GM06990 (cell line): ENCODE measurements at regions not wholly inside any gene's neighbourhood (a gene's known extent, or its start where the extent isn't known, plus 50 kb on each side); places are given as distances from the start of the nearest gene placed in this dataset.

Experiments used
- DNase-seq: peaks from one replicate; pipeline ENCODE4 v3.0.0-alpha.2; 2011; ENCODE audit not compliant: insufficient read length; ENCODE audit errors: extremely low read depth
- H3K27me3 ChIP-seq: replicated peaks from 2 replicates; pipeline ENCODE4 v1.6.0; 2011; ENCODE audit warnings: low read length; ENCODE audit not compliant: control insufficient read depth, insufficient read depth
- H3K36me3 ChIP-seq: 2 replicates; pipeline ENCODE4 v1.5.1; 2011; ENCODE audit warnings: low read length; ENCODE audit not compliant: control insufficient read depth, insufficient read depth
- H3K4me3 ChIP-seq: replicated peaks from 2 replicates; pipeline ENCODE4 v1.5.1; 2011; ENCODE audit warnings: low read depth, mild to moderate bottlenecking, control low read depth, low read length
- TF ChIP-seq, protein P1 (sequence below): IDR thresholded peaks from 2 replicates; pipeline ENCODE4 v1.5.1; 2011; ENCODE audit warnings: low read length, control low read depth, mild to moderate bottlenecking, inconsistent platforms; ENCODE audit not compliant: insufficient read depth, poor library complexity, severe bottlenecking

DNA sequence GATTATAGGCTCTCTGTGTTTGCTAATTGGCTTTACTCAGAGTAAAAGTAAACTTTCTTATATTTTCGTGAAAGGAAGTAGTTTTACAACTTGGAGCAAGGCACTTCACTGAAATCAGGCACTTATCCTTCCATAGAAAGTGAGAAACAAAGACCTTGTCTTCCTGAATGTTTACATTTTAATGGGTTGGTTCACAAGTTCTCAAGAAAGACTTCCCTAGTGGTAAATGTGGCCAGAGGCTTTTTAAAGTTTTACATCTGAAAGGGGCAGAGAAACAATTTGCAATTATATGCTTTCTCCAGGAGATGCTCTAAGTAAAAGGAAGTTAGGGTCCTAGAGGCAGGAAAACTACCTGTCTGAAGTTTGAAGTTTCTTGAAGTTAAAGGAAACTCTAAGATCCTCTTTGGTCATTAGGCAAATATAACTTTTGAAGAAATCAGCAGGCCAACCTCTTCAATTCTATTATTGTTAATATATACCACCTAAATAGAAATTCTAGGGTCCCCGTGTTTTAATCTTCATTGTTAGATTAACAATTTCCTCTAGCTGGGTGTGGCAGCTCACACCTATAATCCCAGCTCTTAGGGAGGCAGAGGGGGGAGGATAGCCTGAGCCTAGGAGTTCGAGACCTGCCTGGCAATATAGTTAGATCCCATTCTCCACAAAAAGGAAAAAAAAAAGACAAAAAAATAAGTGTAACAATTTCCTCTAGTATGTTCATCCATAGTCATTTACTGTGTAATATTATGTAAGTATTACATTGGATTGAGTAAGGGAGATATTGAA is 644.9 kb upstream of the FOXG1 start:
- no peak overlapping the region for H3K4me3 ChIP-seq
- no peaks in the 10 kb centered on the region for H3K36me3 ChIP-seq
- TF ChIP-seq, protein P1, sequence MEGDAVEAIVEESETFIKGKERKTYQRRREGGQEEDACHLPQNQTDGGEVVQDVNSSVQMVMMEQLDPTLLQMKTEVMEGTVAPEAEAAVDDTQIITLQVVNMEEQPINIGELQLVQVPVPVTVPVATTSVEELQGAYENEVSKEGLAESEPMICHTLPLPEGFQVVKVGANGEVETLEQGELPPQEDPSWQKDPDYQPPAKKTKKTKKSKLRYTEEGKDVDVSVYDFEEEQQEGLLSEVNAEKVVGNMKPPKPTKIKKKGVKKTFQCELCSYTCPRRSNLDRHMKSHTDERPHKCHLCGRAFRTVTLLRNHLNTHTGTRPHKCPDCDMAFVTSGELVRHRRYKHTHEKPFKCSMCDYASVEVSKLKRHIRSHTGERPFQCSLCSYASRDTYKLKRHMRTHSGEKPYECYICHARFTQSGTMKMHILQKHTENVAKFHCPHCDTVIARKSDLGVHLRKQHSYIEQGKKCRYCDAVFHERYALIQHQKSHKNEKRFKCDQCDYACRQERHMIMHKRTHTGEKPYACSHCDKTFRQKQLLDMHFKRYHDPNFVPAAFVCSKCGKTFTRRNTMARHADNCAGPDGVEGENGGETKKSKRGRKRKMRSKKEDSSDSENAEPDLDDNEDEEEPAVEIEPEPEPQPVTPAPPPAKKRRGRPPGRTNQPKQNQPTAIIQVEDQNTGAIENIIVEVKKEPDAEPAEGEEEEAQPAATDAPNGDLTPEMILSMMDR, result no peak
- no peak for DNase-seq
- H3K27me3 ChIP-seq, result no peaks in the 10 kb centered on the region

DNA sequence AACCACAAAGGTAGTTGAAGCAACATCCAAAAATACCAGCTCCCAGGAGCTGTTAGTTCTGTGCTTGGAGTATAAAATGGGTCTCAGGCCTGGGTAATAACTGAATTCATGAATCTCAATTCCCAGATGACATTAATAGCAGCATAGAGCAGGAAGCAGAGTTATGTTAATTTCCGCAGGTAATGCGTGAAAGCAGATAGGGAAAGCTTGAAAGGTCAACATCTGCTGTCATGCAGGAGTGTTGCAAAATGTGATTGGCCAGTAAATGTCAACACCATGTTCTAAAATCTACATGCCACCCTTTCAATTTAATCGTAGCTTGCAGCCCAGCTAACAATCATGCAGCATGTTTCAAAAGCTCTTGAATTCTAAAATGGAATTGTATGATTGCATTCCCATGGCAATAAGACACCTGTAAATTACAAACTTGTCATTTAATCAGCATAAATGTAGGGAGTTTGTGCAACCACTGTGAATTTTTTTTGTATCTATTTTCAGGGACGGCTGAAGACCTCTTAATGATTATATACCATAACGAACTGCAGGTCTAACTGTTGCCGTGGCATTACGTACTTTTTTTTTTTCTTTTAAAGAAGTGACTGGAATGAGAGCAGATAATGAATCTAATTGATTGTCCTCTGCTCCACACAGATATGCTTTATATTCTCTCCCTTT is 635.8 kb upstream of the FOXG1 start:
- no peak for DNase-seq
- H3K36me3 ChIP-seq, result no peaks in the 10 kb centered on the region
- no peak overlapping the region for H3K4me3 ChIP-seq
- TF ChIP-seq, protein P1, result no peak
- no peaks in the 10 kb centered on the region for H3K27me3 ChIP-seq

DNA sequence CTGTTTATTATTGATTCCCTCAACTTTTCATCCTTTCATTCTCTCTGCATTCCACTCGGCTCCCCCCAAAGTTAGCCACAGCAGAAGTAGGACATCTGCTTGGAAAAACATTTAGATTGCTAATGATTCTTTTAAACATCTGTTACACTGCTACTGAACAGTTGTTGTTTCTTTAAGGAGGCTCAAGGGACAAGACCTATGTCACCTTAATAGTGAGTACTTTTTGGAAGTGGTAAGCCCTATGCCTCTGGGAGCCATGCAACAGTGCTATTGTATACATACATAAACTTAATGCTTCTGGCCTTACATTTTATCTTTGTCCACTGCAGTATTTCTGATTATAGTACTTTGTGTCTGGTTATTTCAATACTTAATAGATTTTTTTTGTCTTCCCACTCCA is 628.2 kb upstream of the FOXG1 start:
- no peak overlapping the region for H3K4me3 ChIP-seq
- H3K36me3 ChIP-seq, result no peaks in the 10 kb centered on the region
- TF ChIP-seq, protein P1, result no peak
- no peaks in the 10 kb centered on the region for H3K27me3 ChIP-seq
- no peak for DNase-seq

DNA sequence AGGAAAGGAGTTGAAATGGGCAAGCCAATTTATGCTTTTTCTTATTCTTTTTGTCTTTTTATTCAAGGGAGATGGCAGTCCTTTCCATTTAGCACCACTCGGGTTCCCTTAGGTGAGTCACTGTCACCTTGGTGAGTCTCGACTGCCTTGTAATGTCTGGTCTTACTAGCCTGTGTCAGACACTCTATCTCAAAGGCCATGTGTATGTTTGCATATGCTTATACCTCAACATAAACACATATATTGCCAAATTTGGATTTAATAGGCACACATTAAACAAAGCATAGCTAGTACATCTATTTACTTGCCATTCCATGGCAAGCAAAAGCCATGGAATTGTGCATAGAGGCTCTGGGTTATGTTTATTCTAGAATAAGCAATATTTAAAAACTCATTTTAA is 624.9 kb upstream of the FOXG1 start:
- TF ChIP-seq, protein P1, result no peak
- Histone ChIP-seq H3K36me3 (no peaks in the 10 kb centered on the region), H3K27me3 (no peaks in the 10 kb centered on the region), H3K4me3 (no peak overlapping the region)
- no peak for DNase-seq

DNA sequence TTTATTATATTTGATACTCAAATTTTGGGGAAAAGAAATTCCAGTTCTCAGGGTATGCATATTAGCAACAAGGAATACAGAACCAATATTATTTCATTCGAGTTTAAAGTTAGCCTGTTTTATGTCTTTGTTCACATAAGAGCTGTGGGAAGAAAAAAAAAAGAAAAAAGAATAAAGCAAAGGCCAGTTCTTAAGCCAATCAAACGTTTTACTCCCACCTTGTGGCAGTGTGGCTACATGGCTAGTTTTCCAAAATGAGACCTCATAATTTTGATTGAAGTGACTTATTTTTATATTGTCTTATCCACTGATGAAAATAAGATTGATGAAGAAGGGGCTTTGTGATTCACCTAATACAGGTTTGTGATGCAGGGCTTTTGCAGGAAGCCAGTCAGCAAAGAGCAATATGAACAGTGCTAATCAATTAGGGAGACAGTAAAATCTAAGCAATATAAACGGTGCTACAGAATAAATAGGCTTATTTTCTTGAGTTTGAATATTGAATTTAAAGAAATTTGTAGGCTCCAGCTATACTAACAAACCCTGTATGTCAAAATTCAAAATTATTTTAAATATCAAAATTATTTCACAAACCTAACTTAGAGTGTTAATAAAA is 624.1 kb upstream of the FOXG1 start:
- DNase-seq, result no peak
- H3K36me3 ChIP-seq, result no peaks in the 10 kb centered on the region
- H3K4me3 ChIP-seq, result no peak overlapping the region
- no peaks in the 10 kb centered on the region for H3K27me3 ChIP-seq
- TF ChIP-seq, protein P1, result no peak
